Pancreas (tissue), 10 donors: ENCODE measurements at regions not wholly inside any gene's neighbourhood (a gene's known extent, or its start where the extent isn't known, plus 50 kb on each side); places are given as distances from the start of the nearest gene placed in this dataset.

ENCODE experiments used
- ATAC-seq, 4 donors: fragments of 200-7000 bp; cut with Tn5 transposase; one replicate each; pipeline versions ENCODE4 v1.8.0 to v1.9.1; 2020; ENCODE audit warnings: mild to moderate bottlenecking in 4 of 4, moderate library complexity in 4 of 4
- DNase-seq, 6 donors: peaks; one replicate each; pipeline ENCODE4 v3.0.0-alpha.2; 2020
- FAIRE-seq: peaks from 2 replicates; lab custom pipeline; 2012; peaks lifted over from hg19 to GRCh38; lab: Jason Lieb, UNC
- H3K27ac ChIP-seq, 4 donors: fragments of 200-600 bp; sonication (generic); 1 replicate in 3 of 4; 2 replicates in 1 of 4; pipeline versions ENCODE4 v1.5.0 to v1.8.0; 2020
- H3K27me3 ChIP-seq, 4 donors: fragments of 200-600 bp; one replicate each; pipeline ENCODE4 v1.8.0; 2021
- H3K36me3 ChIP-seq, 3 donors: fragments of 200-600 bp; sonication (generic) in 1 of 3; one replicate each; pipeline versions ENCODE4 v1.5.0 to v1.8.0; 2020 to 2021
- H3K4me1 ChIP-seq, 3 donors: fragments of 200-600 bp; one replicate each; pipeline ENCODE4 v1.8.0; 2021
- H3K4me3 ChIP-seq, 4 donors: fragments of 200-600 bp; sonication (generic) in 2 of 4; one replicate each; pipeline versions ENCODE4 v1.5.0 to v1.8.0; 2020 to 2021
- H3K9me3 ChIP-seq, 4 donors: fragments of 200-600 bp; one replicate each; pipeline ENCODE4 v1.8.0; 2021
- CTCF ChIP-seq, 4 donors: fragments of 200-600 bp; sonication (generic) in 3 of 4; IDR thresholded peaks; one replicate each; pipeline versions ENCODE4 v1.5.0 to v1.8.0; 2021; ENCODE audit warnings: antibody characterized with exemption in 4 of 4
- WGBS, 2 donors: extraction: QIAGEN DNeasy Blood & Tissue Kit; methylation state at CpG; one replicate each; pipeline ENCODE4 v1.1.7; 2013; 5-methylcytosine and 5-hydroxymethylcytosine counted together
- intact Hi-C, 3 donors: fragments of 100-400 bp; cut with DNase I; formaldehyde crosslinking; loops; one replicate each; pipeline versions ENCODE4 v1.11.1 to v1.14.2; 2022
- donor health status: healthy with polysubstance abuse.
- donor health status: DM: no; HTN: no; CAD: no; lungs with moderate emphysema.
- donor health status: DM: no; HTN: no; CAD: no.
- donor health status: control.
- donor health status: control.
- donor health status: Bipolar disorder and iron deficiency.
- donor health status: DM: yes; HTN: yes; CAD: no.
- donor health status: DM: no; HTN: no; CAD: no.
- donor health status: DM: no; HTN: no; CAD: no.
- donor health status: DM: yes; HTN: yes; CAD: no.

DNA sequence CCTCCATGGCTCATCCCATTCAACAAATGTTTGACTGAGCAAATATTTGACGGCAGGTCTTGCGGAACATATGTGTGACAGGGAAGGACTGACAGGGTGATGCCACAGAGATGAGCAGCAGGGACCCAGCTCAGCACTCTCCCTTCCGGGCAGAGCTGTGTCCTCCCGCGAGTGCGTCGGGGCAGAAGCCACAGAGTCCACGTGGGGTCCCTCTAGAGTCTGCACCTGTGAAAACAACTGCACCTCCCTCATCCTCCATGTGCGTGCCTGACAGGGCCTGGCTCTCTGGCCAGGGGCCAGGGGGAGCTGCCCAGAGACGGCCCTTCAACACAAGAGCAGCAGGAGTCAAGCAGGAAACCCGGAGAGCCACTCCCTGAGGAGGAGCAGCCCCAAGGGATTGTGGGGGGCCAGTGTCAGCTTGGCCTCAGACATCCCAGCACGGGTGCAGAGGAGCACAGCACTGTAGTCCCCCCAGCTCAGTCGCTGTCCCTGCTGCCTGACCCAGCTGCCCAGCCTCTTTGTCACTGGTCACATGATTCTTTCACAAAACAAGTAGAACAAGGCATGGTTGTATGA, 83.6 kb upstream of the TMEM72 start:
- Histone ChIP-seq H3K4me3 (no peak overlapping the region), H3K27me3 (no peaks in the 10 kb centered on the region), H3K4me1 (no peaks in the 10 kb centered on the region), H3K36me3 (no peaks in the 10 kb centered on the region), H3K9me3 (no peaks in the 10 kb centered on the region), H3K27ac (no peak overlapping the region)
- intact Hi-C loops, result no loop called here
- no peak for DNase-seq
- ATAC-seq, result peak in 2 of 4 donors; percentile 35 to 53
- 71 to 74% methylated on average over 12 to 13 of the region's 13 CpGs for WGBS, 2 donors
- no peak for TF ChIP-seq CTCF (IDR thresholded peaks at IDR 0.05)
- no peak for FAIRE-seq

DNA sequence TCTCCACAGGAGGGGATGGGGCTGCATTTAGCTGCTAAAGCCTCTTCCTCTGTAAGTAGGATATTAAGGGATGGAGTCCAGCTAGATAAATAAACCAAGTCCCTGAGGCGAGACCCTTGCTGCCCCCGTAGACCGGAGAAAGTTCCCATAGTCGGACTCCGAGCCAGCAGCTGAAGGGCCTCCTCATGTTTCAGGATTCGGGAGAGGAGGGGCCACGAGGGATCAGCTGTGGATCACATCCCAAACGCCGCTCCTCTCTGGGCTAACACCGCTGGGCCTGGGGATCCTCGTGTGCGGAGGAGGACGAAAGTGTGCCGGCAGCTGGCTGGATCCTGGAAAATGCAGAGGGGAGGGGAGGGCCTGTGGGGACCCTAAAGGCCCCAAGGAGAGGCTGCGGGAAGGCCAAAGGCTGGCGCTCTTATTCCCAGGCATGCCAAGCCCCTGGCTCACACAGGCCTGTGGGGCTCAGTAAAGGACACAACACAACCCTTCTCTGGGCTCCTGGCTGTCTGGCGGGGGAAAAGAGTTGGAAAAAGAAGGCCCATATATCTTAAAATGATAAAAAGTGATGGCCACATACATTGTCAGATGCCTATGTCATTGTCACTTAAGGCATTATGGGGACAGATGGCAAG, 82.5 kb upstream of the TMEM72 start:
- H3K9me3 ChIP-seq, result no peaks in the 10 kb centered on the region
- DNase-seq, result no peak
- no peaks in the 10 kb centered on the region for H3K4me1 ChIP-seq
- no peak overlapping the region for H3K27ac ChIP-seq
- FAIRE-seq, result no peak
- TF ChIP-seq CTCF (IDR thresholded peaks at IDR 0.05), result no peak
- no peaks in the 10 kb centered on the region for H3K36me3 ChIP-seq
- H3K27me3 ChIP-seq, result no peaks in the 10 kb centered on the region
- no peak overlapping the region for H3K4me3 ChIP-seq
- intact Hi-C loops, result no loop called here
- ATAC-seq, result peak in 1 of 4 donors; percentile 20
- 80 to 85% methylated on average over 17 of the region's 17 CpGs for WGBS, 2 donors

- Histone ChIP-seq H3K36me3 (no peaks in the 10 kb centered on the region), H3K4me3 (no peak overlapping the region), H3K9me3 (no peaks in the 10 kb centered on the region), H3K27ac (no peak overlapping the region), H3K4me1 (no peaks in the 10 kb centered on the region), H3K27me3 (no peaks in the 10 kb centered on the region)
- intact Hi-C loops, result no loop called here
- DNase-seq (no peak), FAIRE-seq (no peak), ATAC-seq (no peak)
- TF ChIP-seq CTCF (IDR thresholded peaks at IDR 0.05), result no peak
- WGBS, 2 donors, result 86 to 90% methylated on average over 9 of the region's 9 CpGs
These were observed 81.7 kb upstream of the TMEM72 start for GRCh38 chr10:44829426-44829825.

DNA sequence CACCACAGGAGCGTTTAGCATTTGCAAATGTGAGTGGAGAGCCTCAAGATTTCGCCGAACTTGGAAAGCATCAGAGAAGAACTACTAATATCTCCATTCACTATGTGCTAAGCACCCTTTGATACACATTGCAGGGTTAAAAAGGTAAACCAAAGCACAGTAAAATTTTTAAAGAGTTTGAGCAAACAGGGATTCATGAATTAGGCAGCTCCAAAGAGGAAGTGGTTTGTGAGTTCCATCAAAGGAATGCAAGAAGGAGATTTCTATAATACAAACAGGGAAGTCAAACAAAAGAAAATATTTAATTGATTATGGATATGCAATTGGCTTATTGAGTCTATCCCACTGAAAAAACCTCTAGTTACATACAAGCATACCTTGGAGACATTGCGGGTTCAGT, 81.1 kb upstream of the TMEM72 start:
- ATAC-seq, result no peak
- no peak overlapping the region for H3K27ac ChIP-seq
- WGBS, 2 donors, result 77 to 89% methylated on average over 4 of the region's 4 CpGs
- DNase-seq, result no peak
- intact Hi-C loops, result no loop called here
- no peak overlapping the region for H3K4me3 ChIP-seq
- no peaks in the 10 kb centered on the region for H3K4me1 ChIP-seq
- no peaks in the 10 kb centered on the region for H3K36me3 ChIP-seq
- TF ChIP-seq CTCF (IDR thresholded peaks at IDR 0.05), result no peak
- H3K9me3 ChIP-seq, result no peaks in the 10 kb centered on the region
- H3K27me3 ChIP-seq, result no peaks in the 10 kb centered on the region
- FAIRE-seq, result no peak

DNA sequence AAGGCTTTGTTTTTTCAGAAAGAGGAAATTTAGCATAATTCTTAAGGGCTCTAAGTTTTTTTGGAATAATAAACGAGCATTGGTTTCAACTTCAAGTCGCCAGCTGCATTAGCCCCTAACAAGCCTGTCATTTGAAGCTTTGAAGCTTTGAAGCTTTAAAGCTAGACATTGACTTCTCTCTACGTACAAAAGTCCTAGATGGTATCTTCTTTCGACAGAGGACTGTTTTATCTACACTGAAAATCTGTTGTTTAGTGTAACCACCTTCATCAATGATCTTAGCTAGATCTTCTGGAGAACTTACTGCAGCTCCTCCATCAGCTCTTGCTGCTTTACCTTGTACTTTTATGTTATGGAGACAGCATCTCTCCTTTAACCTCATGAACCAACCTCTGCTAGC, 79.6 kb upstream of the TMEM72 start:
- H3K27me3 ChIP-seq, result no peaks in the 10 kb centered on the region
- H3K27ac ChIP-seq, result no peak overlapping the region
- no peak overlapping the region for H3K4me3 ChIP-seq
- TF ChIP-seq CTCF (IDR thresholded peaks at IDR 0.05), result no peak
- H3K4me1 ChIP-seq, result no peaks in the 10 kb centered on the region
- intact Hi-C loops, result no loop called here
- no peak for FAIRE-seq
- ATAC-seq, result no peak
- H3K36me3 ChIP-seq, result no peaks in the 10 kb centered on the region
- WGBS, 2 donors, result 69 to 75% methylated on average over 4 of the region's 4 CpGs
- DNase-seq, result no peak
- no peaks in the 10 kb centered on the region for H3K9me3 ChIP-seq
